GM18505 (cell line): ENCODE measurements at regions not wholly inside any gene's neighbourhood (a gene's known extent, or its start where the extent isn't known, plus 50 kb on each side); places are given as distances from the start of the nearest gene placed in this dataset.

Source experiments
- ATAC-seq: cut with Tn5 transposase; IDR thresholded peaks from one replicate; pipeline ENCODE4 v1.9.1; 2021; ENCODE audit not compliant: unreplicated experiment
- POLR2A ChIP-seq: IDR thresholded peaks from 4 replicates; pipeline ENCODE4 v1.6.1; 2011; ENCODE audit warnings: borderline replicate concordance; ENCODE audit not compliant: insufficient read depth, insufficient read length; ENCODE audit errors: extremely low read depth

- no peak for ATAC-seq
Measured at GRCh38 chr16:86317813-86318650, 192.3 kb upstream of the FOXF1 start.

GRCh38 chr16:86319585-86320236 is 190.6 kb upstream of the FOXF1 start:
- no peak for ATAC-seq
- no peak for TF ChIP-seq POLR2A

More at GRCh38 chr16:86317813-86318650, 192.3 kb upstream of the FOXF1 start:
- no peak for TF ChIP-seq POLR2A

- no peak for TF ChIP-seq POLR2A
- no peak for ATAC-seq
Measured at GRCh38 chr16:86320237-86320595, 190.1 kb upstream of the FOXF1 start.

- TF ChIP-seq POLR2A, result no peak
- no peak for ATAC-seq
Measured at GRCh38 chr16:86321491-86321890, 188.8 kb upstream of the FOXF1 start.

GRCh38 chr16:86322283-86322682 is 188.0 kb upstream of the FOXF1 start:
- ATAC-seq, result no peak

GRCh38 chr16:86322806-86323205 is 187.5 kb upstream of the FOXF1 start:
- no peak for TF ChIP-seq POLR2A
- no peak for ATAC-seq

More at GRCh38 chr16:86322283-86322682, 188.0 kb upstream of the FOXF1 start:
- no peak for TF ChIP-seq POLR2A

GRCh38 chr16:86324320-86324719 is 186.0 kb upstream of the FOXF1 start:
- no peak for TF ChIP-seq POLR2A

GRCh38 chr16:86325360-86325759 is 185.0 kb upstream of the FOXF1 start:
- TF ChIP-seq POLR2A, result no peak
- no peak for ATAC-seq

More at GRCh38 chr16:86324320-86324719, 186.0 kb upstream of the FOXF1 start:
- no peak for ATAC-seq

GRCh38 chr16:86325895-86326294 is 184.4 kb upstream of the FOXF1 start:
- ATAC-seq, result no peak
- TF ChIP-seq POLR2A, result no peak

- no peak for TF ChIP-seq POLR2A
- ATAC-seq, result no peak
Measured at GRCh38 chr16:86327321-86327720, 183.0 kb upstream of the FOXF1 start.

- TF ChIP-seq POLR2A, result no peak
- no peak for ATAC-seq
Measured at GRCh38 chr16:86330906-86331305, 179.4 kb upstream of the FOXF1 start.

- TF ChIP-seq POLR2A, result no peak
- no peak for ATAC-seq
Measured at GRCh38 chr16:86334079-86334635, 176.2 kb upstream of the FOXF1 start.

- ATAC-seq, result no peak
- TF ChIP-seq POLR2A, result no peak
Measured at GRCh38 chr16:86335266-86336172, 174.8 kb upstream of the FOXF1 start.
